GM19395 (cell line): ENCODE measurements at regions not wholly inside any gene's neighbourhood (a gene's known extent, or its start where the extent isn't known, plus 50 kb on each side); places are given as distances from the start of the nearest gene placed in this dataset.

Experiments used
- ATAC-seq: cut with Tn5 transposase; IDR thresholded peaks from one replicate; pipeline ENCODE4 v1.9.1; 2021; ENCODE audit warnings: mild to moderate bottlenecking, moderate library complexity; ENCODE audit not compliant: unreplicated experiment

DNA sequence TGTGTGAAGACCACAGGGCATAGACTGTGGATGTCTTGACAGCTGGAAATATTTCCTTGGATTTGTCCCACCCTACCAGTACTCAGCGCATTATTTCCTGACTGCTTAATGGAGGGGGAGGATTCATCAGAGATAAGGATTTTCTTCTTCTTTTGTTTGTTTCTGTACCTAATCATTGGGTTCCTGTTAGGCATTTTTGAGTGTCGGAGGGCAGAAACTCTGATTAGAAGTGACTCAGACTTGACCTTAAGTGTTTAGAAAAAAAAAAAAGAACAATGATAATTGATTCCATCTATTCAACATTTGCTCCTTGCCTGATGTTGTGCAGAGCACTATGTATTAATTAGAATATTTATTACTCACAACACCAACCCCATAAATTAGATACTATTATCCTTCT, 78.5 kb upstream of the SYNPR start:
- ATAC-seq, result no peak

DNA sequence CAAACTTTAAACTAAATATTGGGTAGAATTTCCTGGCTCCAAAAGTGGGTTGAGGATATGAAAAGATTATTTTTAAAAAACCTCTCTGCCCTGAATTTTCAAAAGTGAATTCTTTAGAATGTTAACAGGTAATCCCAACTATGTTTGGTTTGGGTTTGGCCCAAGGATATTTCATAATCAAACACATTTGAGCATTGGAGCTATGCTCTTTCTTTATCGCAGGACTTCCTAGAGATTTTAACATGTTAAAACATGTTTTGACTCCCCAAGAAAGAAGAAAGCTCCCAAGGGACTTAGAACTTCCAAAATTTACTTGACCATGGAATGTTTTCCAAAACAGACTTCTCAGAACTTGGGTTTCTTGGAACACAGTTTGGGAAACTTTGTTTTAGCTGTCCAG, 75.6 kb upstream of the SYNPR start:
- ATAC-seq, result no peak

DNA sequence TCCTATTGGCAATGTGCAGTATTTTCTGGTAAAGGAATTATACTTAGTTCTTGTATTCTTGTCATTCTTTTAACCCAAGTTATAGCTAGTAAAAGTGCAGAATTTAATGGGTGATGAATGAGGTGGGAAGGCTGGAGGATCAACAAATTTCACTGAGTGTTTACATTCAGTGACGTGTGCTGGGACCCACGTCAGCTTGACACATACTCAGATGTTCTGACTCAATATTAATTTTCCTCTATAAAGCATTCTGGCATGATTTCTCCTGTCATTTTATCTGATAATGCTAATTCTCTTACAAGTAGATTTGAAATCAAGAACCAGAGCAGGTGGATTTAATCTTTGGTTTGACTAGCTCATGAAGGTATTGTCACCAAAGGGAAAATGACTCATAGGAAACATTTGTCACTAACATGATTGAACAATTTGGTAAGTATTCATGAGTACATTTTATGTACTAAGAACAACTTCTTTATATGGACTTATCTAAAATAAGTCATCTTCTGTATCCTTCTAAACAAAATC, 71.0 kb upstream of the SYNPR start:
- ATAC-seq, result no peak

DNA sequence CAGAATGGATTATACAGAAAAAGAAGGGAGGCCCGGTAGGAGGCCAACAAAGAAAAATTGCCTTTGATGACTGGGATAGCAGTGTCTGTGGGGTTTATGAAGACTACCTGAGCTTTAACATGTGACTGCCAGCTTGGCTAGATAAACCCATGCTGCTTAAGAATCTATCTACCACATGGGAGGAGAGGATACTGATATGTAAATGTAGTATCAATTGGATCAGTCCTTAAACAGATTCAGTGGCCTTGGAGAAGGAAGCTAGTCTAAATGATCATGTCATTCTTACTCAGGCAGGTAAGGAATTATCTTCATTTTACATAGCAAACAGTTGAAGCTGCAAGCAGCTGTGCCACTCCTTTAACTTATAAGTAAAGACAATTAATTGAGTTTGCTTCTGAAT, 50.0 kb upstream of the SYNPR start:
- ATAC-seq, result no peak
